ENCODE measurements at regions not wholly inside any gene's neighbourhood (a gene's known extent, or its start where the extent isn't known, plus 50 kb on each side); places are given as distances from the start of the nearest gene placed in this dataset.

- no peak for DNase-seq
Measured at GRCh38 chr18:24530630-24531111, 70.2 kb downstream of the HRH4 start.

- DNase-seq = no peak
Measured at GRCh38 chr18:24534271-24534670, 73.8 kb downstream of the HRH4 start.

GRCh38 chr18:24534737-24535136 is 74.3 kb downstream of the HRH4 start:
- DNase-seq = no peak

- DNase-seq = no peak
Measured at GRCh38 chr18:24535527-24536295, 75.3 kb downstream of the HRH4 start.

GRCh38 chr18:24536326-24536725 is 75.9 kb downstream of the HRH4 start:
- no peak for DNase-seq

GRCh38 chr18:24536834-24537233 is 76.4 kb downstream of the HRH4 start:
- no peak for DNase-seq

GRCh38 chr18:24538414-24539264 is 78.2 kb downstream of the HRH4 start:
- DNase-seq = no peak

- no peak for DNase-seq
Measured at GRCh38 chr18:24539866-24540617, 79.6 kb downstream of the HRH4 start.

GRCh38 chr18:24540896-24541295 is 80.5 kb downstream of the HRH4 start:
- DNase-seq = no peak

- no peak for DNase-seq
Measured at GRCh38 chr18:24543086-24543794, 82.8 kb downstream of the HRH4 start.

GRCh38 chr18:24543795-24544498 is 83.5 kb downstream of the HRH4 start:
- DNase-seq = no peak

GRCh38 chr18:24544949-24545348 is 84.5 kb downstream of the HRH4 start:
- DNase-seq = no peak

- no peak for DNase-seq
Measured at GRCh38 chr18:24545651-24546050, 85.2 kb downstream of the HRH4 start.

GRCh38 chr18:24546307-24546706 is 85.9 kb downstream of the HRH4 start:
- no peak for DNase-seq

- no peak for DNase-seq
Measured at GRCh38 chr18:24548583-24548982, 88.1 kb downstream of the HRH4 start.

GRCh38 chr18:24552218-24552617 is 91.8 kb downstream of the HRH4 start:
- no peak for DNase-seq

GRCh38 chr18:24553571-24554285 is 93.3 kb downstream of the HRH4 start:
- DNase-seq = no peak

GRCh38 chr18:24558403-24558802 is 98.0 kb downstream of the HRH4 start:
- no peak for DNase-seq

GRCh38 chr18:24559526-24559925 is 99.1 kb downstream of the HRH4 start:
- DNase-seq = no peak

- DNase-seq = no peak
Measured at GRCh38 chr18:24560511-24560981, 100.1 kb downstream of the HRH4 start.

GRCh38 chr18:24561369-24561965 is 101.0 kb downstream of the HRH4 start:
- DNase-seq = no peak

Measured in SHP77 treated with DMSO at 0.1 percent for 48 hours (cell line).